ENCODE measurements at regions not wholly inside any gene's neighbourhood (a gene's known extent, or its start where the extent isn't known, plus 50 kb on each side); places are given as distances from the start of the nearest gene placed in this dataset.

DNA sequence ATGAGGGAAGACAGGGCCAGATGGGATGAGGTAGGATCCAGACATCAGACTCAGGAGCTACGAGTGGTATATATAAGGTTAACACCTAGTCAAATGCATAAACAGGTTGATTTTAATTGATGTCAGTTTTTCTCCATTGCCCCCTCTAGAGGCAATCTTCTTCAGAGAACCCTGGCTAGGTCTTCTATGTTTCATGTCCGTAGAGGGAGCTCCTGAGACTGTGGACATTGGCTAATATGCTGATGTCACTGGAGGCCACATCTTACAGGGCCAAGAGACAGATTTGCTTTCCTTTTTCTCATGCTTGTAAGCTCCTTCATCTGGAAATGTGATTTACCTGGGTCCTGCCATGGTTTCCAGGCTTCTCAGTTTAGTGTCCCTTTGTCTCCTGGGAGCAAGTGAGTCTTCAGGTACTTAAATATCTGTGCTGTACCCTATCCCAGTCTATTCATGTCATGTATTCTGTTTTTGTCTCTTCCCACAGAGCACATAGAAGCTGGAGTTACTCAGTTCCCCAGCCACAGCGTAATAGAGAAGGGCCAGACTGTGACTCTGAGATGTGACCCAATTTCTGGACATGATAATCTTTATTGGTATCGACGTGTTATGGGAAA, 161.6 kb upstream of the PRSS1 start:
- TF ChIP-seq, protein P1, sequence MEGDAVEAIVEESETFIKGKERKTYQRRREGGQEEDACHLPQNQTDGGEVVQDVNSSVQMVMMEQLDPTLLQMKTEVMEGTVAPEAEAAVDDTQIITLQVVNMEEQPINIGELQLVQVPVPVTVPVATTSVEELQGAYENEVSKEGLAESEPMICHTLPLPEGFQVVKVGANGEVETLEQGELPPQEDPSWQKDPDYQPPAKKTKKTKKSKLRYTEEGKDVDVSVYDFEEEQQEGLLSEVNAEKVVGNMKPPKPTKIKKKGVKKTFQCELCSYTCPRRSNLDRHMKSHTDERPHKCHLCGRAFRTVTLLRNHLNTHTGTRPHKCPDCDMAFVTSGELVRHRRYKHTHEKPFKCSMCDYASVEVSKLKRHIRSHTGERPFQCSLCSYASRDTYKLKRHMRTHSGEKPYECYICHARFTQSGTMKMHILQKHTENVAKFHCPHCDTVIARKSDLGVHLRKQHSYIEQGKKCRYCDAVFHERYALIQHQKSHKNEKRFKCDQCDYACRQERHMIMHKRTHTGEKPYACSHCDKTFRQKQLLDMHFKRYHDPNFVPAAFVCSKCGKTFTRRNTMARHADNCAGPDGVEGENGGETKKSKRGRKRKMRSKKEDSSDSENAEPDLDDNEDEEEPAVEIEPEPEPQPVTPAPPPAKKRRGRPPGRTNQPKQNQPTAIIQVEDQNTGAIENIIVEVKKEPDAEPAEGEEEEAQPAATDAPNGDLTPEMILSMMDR (IDR thresholded peaks at IDR 0.05) = peak; percentile 83

DNA sequence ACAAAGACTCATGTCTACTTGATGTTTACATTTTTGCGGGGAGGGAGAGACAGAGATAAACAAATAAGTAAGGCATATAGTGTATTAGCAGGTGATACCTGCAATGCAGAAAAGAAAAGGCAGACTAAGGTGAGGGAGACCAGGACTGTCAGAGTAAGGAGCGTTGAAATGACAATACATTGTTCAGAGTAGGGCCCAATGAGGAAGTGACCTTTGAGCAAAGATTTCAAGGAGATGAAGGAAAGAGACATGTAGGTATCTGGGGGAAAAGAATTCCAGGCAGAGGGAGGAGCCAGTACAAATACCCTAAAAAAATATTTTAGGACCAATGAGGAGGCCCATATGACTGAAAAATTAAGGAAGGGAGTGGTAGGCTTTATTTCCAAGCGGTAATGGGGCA, 162.7 kb upstream of the PRSS1 start:
- TF ChIP-seq, protein P1 (IDR thresholded peaks at IDR 0.05) = no peak

DNA sequence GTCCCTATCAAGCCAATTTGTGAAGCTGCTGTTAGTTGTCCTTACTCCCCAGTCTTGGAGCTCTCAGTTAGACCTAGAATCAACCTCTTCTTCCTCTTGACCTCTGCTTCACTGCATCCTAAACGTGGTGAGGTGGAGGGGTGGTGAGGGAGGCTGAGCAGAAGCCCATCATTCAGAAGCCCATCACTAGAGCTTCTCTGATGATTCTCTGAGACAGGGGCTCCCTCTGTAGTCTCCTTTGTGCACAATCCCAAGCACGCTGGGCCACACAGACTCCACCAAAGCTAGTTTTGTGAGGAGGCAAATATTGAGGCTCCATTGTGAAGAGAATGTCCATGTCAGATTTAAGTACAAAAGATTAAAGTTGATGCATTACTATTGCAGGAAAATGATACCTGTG, 163.8 kb upstream of the PRSS1 start:
- TF ChIP-seq, protein P1 (IDR thresholded peaks at IDR 0.05) = no peak

DNA sequence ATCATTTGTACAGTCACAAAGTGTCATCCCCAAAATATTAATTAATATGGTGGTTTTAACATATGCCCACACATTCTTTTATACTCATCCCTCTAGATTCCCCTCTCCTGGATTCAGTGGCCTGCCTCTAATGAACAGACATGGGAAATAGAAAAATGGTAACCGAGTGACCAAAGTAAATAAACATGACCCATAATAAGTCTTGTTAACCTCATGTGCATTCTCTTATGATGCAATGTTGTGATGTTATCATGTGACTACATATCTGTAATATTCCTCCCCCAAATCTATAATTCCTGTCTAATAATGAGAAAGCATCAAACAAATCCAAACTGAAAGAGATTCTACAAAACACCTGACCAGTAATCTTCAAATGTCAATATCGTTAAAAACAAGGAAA, 164.5 kb upstream of the PRSS1 start:
- TF ChIP-seq, protein P1 (IDR thresholded peaks at IDR 0.05) = no peak

DNA sequence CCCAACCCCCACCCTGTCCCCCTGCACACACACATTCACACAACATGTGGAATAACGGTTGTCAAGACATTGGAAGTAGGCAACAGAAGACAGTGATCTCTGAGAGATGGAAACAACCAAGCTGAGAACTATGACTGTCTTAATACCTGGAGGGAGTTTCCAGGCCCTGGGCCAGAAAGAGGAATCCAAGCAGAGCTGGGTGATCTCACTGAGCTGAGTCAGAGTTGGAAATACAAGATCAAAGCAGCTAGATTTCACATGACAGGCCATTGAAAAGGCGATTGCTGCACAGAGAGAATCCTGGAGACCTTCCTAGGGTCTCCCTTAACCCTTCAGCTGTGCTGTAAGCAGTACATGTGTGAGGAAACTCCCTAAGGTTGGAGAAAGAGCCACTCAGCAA, 165.8 kb upstream of the PRSS1 start:
- TF ChIP-seq, protein P1 (IDR thresholded peaks at IDR 0.05) = no peak

DNA sequence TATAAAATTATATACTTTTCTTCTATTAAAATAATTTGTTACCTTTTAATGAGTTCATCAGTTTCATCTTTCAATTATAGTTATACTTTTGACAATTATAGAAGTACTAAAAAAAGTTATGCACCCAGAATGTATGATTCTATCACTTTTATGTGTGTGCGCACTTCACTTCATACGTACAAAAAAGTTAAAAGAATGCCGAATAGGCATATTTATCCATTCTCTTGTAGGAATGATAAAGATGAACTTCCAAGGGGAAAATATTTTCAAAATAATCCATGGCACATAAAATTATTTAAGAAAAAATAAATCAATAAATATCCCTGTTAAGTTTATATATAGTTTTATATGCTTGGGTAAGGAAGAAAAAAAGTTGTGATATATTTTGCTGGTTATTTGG, 166.9 kb upstream of the PRSS1 start:
- TF ChIP-seq, protein P1 (IDR thresholded peaks at IDR 0.05) = no peak

DNA sequence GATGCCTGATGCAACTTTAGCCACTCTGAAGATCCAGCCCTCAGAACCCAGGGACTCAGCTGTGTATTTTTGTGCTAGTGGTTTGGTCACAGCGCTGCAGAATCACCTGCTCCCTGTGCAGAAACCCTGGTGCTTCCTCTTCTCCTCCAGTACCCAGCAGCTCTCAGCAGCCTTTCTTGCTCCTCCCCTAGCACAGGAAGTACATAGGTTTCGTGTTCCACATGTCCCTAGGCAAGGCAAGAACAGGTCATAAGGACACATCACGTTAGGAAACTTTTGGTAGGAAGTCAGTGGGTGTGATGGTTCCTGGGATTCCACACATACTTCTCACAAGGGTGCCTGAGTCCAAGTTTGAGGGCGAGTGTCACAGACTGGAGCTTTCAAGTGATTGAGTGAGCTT, 167.9 kb upstream of the PRSS1 start:
- TF ChIP-seq, protein P1 (IDR thresholded peaks at IDR 0.05) = no peak

DNA sequence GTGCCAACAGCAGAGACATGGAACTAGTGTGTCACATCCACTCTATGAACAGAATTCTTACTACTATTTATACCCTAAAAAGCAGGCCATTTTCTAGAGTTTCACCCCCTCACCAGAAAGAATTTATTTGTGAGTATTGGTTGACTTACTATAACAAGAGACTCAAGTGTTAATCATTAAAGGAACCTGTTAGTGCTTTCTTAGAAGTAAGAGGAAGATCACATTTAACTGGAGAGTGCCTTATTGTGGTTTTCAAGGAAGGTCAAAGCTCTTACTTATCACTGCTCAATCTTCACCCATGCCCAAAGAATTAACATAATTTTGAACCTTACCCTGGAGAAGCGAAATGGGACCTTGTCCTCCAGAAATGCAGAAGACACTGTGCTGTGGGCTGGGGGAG, 169.3 kb upstream of the PRSS1 start:
- TF ChIP-seq, protein P1 (IDR thresholded peaks at IDR 0.05) = no peak

All from LNCAP (cell line).